ENCODE measurements at regions not wholly inside any gene's neighbourhood (a gene's known extent, or its start where the extent isn't known, plus 50 kb on each side); places are given as distances from the start of the nearest gene placed in this dataset.
"Not testable (repeated sequence)": the region's sequence is repeated elsewhere in the genome, so short reads cannot be mapped to it uniquely, and the experiment has no call there.

GRCh38 chr1:30008998-30009657 is 714.3 kb downstream of the MATN1 start:
- Mint-ChIP-seq H3K27me3 (no peaks in the 10 kb centered on the region), H3K4me1 (no peaks in the 10 kb centered on the region), H3K36me3 (ENCODE audit: low read depth) (no peaks in the 10 kb centered on the region), H3K27ac (no peak overlapping the region), H3K4me3 (no peak overlapping the region), H3K9me3 (no peaks in the 10 kb centered on the region)
- ChIA-PET POLR2A (no interaction called here), CTCF (interaction anchor here (1.5 kb wide), 1 partner anchor 15 kb away, joined by 3 read pairs; no protein-coding TSS in a partner anchor)
- DNase-seq = no peak

- Mint-ChIP-seq H3K9me3 (no peaks in the 10 kb centered on the region), H3K27ac (no peak overlapping the region), H3K4me1 (no peaks in the 10 kb centered on the region), H3K36me3 (ENCODE audit: low read depth) (no peaks in the 10 kb centered on the region), H3K4me3 (no peak overlapping the region), H3K27me3 (no peaks in the 10 kb centered on the region)
- CTCF ChIA-PET = no interaction called here
- DNase-seq = no peak
- POLR2A ChIA-PET = no interaction called here
These were observed 714.9 kb downstream of the MATN1 start for GRCh38 chr1:30008372-30008997.

GRCh38 chr1:30005972-30006619 is 717.3 kb downstream of the MATN1 start:
- Mint-ChIP-seq H3K4me1 (no peaks in the 10 kb centered on the region), H3K27ac (no peak overlapping the region), H3K4me3 (no peak overlapping the region), H3K9me3 (no peaks in the 10 kb centered on the region), H3K36me3 (ENCODE audit: low read depth) (no peaks in the 10 kb centered on the region), H3K27me3 (no peaks in the 10 kb centered on the region)
- ChIA-PET POLR2A (no interaction called here), CTCF (no interaction called here)
- no peak for DNase-seq

GRCh38 chr1:30001732-30002039 is 721.7 kb downstream of the MATN1 start:
- DNase-seq = no peak
- no peaks in the 10 kb centered on the region for H3K36me3 Mint-ChIP-seq (ENCODE audit: low read depth)
- H3K27me3 Mint-ChIP-seq = no peaks in the 10 kb centered on the region
- H3K9me3 Mint-ChIP-seq = no peaks in the 10 kb centered on the region
- no peaks in the 10 kb centered on the region for H3K4me1 Mint-ChIP-seq
- ChIA-PET POLR2A (no interaction called here), CTCF (no interaction called here)
- H3K27ac Mint-ChIP-seq = no peak overlapping the region
- no peak overlapping the region for H3K4me3 Mint-ChIP-seq

GRCh38 chr1:30001011-30001731 is 722.2 kb downstream of the MATN1 start:
- ChIA-PET POLR2A (no interaction called here), CTCF (no interaction called here)
- Mint-ChIP-seq H3K9me3 (peaks cover 1% of the 10 kb centered on the region), H3K4me3 (no peak overlapping the region), H3K4me1 (no peaks in the 10 kb centered on the region), H3K27me3 (no peaks in the 10 kb centered on the region), H3K27ac (no peak overlapping the region), H3K36me3 (ENCODE audit: low read depth) (no peaks in the 10 kb centered on the region)
- DNase-seq = no peak

- ChIA-PET CTCF (no interaction called here), POLR2A (no interaction called here)
- Mint-ChIP-seq H3K36me3 (ENCODE audit: low read depth) (no peaks in the 10 kb centered on the region), H3K27ac (no peak overlapping the region), H3K4me1 (no peaks in the 10 kb centered on the region), H3K4me3 (no peak overlapping the region), H3K27me3 (no peaks in the 10 kb centered on the region), H3K9me3 (peaks cover 5% of the 10 kb centered on the region)
- DNase-seq = no peak
These were observed 723.1 kb downstream of the MATN1 start for GRCh38 chr1:30000266-30000665.

- Mint-ChIP-seq H3K36me3 (ENCODE audit: low read depth) (peaks cover 3% of the 10 kb centered on the region), H3K27me3 (no peaks in the 10 kb centered on the region), H3K4me3 (no peak overlapping the region), H3K4me1 (no peaks in the 10 kb centered on the region), H3K9me3 (peaks cover 7% of the 10 kb centered on the region), H3K27ac (no peak overlapping the region)
- no peak for DNase-seq
- ChIA-PET CTCF (no interaction called here), POLR2A (no interaction called here)
These were observed 723.8 kb downstream of the MATN1 start for GRCh38 chr1:29999595-29999994.

GRCh38 chr1:29998686-29999085 is 724.7 kb downstream of the MATN1 start:
- Mint-ChIP-seq H3K9me3 (peaks cover 7% of the 10 kb centered on the region), H3K4me1 (no peaks in the 10 kb centered on the region), H3K36me3 (ENCODE audit: low read depth) (peaks cover 3% of the 10 kb centered on the region), H3K27me3 (no peaks in the 10 kb centered on the region), H3K27ac (no peak overlapping the region), H3K4me3 (no peak overlapping the region)
- DNase-seq = no peak
- ChIA-PET POLR2A (no interaction called here), CTCF (no interaction called here)

GRCh38 chr1:29997818-29998217 is 725.6 kb downstream of the MATN1 start:
- DNase-seq; CTCF ChIA-PET; H3K27me3 Mint-ChIP-seq; H3K27ac Mint-ChIP-seq; H3K36me3 Mint-ChIP-seq (ENCODE audit: low read depth); H3K4me1 Mint-ChIP-seq; H3K4me3 Mint-ChIP-seq; POLR2A ChIA-PET: not testable (repeated sequence)
- peaks cover 13% of the 10 kb centered on the region for H3K9me3 Mint-ChIP-seq

GRCh38 chr1:29993950-29994349 is 729.4 kb downstream of the MATN1 start:
- Mint-ChIP-seq H3K4me3 (no peak overlapping the region), H3K4me1 (no peaks in the 10 kb centered on the region), H3K27ac (no peak overlapping the region), H3K9me3 (peaks cover 16% of the 10 kb centered on the region), H3K27me3 (peaks cover 3% of the 10 kb centered on the region), H3K36me3 (ENCODE audit: low read depth) (peaks cover 3% of the 10 kb centered on the region)
- POLR2A ChIA-PET = no interaction called here
- CTCF ChIA-PET = no interaction called here
- no peak for DNase-seq

GRCh38 chr1:29991815-29992214 is 731.6 kb downstream of the MATN1 start:
- POLR2A ChIA-PET = no interaction called here

GRCh38 chr1:29991025-29991424 is 732.4 kb downstream of the MATN1 start:
- no peak overlapping the region for H3K27ac Mint-ChIP-seq
- ChIA-PET POLR2A (no interaction called here), CTCF (no interaction called here)
- H3K9me3 Mint-ChIP-seq = peaks cover 13% of the 10 kb centered on the region
- DNase-seq = no peak
- H3K4me1 Mint-ChIP-seq = no peaks in the 10 kb centered on the region
- peaks cover 3% of the 10 kb centered on the region for H3K27me3 Mint-ChIP-seq
- H3K36me3 Mint-ChIP-seq (ENCODE audit: low read depth) = peaks cover 3% of the 10 kb centered on the region
- no peak overlapping the region for H3K4me3 Mint-ChIP-seq

More at GRCh38 chr1:29991815-29992214, 731.6 kb downstream of the MATN1 start:
- Mint-ChIP-seq H3K27ac (no peak overlapping the region), H3K4me1 (no peaks in the 10 kb centered on the region), H3K9me3 (peaks cover 16% of the 10 kb centered on the region), H3K27me3 (peaks cover 3% of the 10 kb centered on the region), H3K36me3 (ENCODE audit: low read depth) (peaks cover 3% of the 10 kb centered on the region), H3K4me3 (no peak overlapping the region)
- CTCF ChIA-PET = no interaction called here
- DNase-seq = no peak

- Mint-ChIP-seq H3K27me3 (peaks cover 3% of the 10 kb centered on the region), H3K4me1 (no peaks in the 10 kb centered on the region), H3K4me3 (no peak overlapping the region), H3K27ac (no peak overlapping the region), H3K36me3 (ENCODE audit: low read depth) (peaks cover 3% of the 10 kb centered on the region), H3K9me3 (peaks cover 11% of the 10 kb centered on the region)
- DNase-seq = no peak
- POLR2A ChIA-PET = no interaction called here
- CTCF ChIA-PET = no interaction called here
These were observed 733.1 kb downstream of the MATN1 start for GRCh38 chr1:29990304-29990703.
